Cardiac muscle cell (in vitro differentiated cells and primary cell): ENCODE measurements at regions not wholly inside any gene's neighbourhood (a gene's known extent, or its start where the extent isn't known, plus 50 kb on each side); places are given as distances from the start of the nearest gene placed in this dataset.

ENCODE experiments used
- DNase-seq, 2 donors: peaks; one replicate each; pipeline versions ENCODE4 v3.0.0 to v3.0.0-alpha.2; 2010 to 2017; ENCODE audit warnings: low read depth in 1 of 2, low spot score in 1 of 2
- H3K27ac ChIP-seq: fragments of 200-600 bp; sonication (generic); 2 replicates; pipeline ENCODE4 v1.5.1; 2016
- H3K27me3 ChIP-seq: fragments of 200-600 bp; sonication (generic); 2 replicates; pipeline ENCODE4 v1.6.0; 2016; ENCODE audit warnings: control low read depth
- H3K36me3 ChIP-seq: fragments of 200-600 bp; sonication (generic); 2 replicates; pipeline ENCODE4 v1.5.1; 2016; ENCODE audit warnings: control low read depth
- H3K4me1 ChIP-seq: fragments of 200-600 bp; sonication (generic); 2 replicates; pipeline ENCODE4 v1.8.1; 2017; ENCODE audit warnings: low read depth, mild to moderate bottlenecking, mixed run types
- H3K4me3 ChIP-seq: fragments of 200-600 bp; sonication (generic); 2 replicates; pipeline ENCODE4 v1.5.1; 2016; ENCODE audit warnings: mild to moderate bottlenecking
- H3K9me3 ChIP-seq: fragments of 200-600 bp; sonication (generic); 2 replicates; pipeline ENCODE4 v1.5.1; 2017; ENCODE audit warnings: low read depth, mild to moderate bottlenecking, control low read depth
- TF ChIP-seq, protein P1 (sequence below): IDR thresholded peaks from 2 replicates; pipeline ENCODE4 v1.5.1; 2012; ENCODE audit warnings: low read depth, mild to moderate bottlenecking, low read length

DNA sequence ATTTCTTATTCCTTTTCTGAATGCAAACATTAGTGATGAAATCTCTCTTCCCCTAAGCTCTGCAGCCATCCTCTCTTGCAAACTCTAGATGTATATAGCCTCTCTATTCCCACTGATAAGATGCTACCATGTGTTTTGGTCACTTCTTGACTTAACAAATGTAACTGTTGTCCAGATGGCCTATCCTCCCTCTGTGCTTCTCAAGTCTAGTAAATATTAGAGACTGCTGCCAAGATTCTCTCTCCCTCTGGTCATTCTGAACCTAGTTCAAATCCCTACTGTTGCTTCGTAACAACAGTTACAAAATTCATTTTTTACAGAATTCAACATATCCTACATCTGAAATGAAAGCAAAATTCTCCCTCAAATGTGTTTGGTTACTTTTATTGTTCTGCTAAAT, 156.6 kb downstream of the TXNL1 start:
- Histone ChIP-seq H3K27ac (no peak overlapping the region), H3K27me3 (no peaks in the 10 kb centered on the region), H3K4me3 (no peak overlapping the region), H3K4me1 (no peaks in the 10 kb centered on the region), H3K9me3 (no peaks in the 10 kb centered on the region), H3K36me3 (no peaks in the 10 kb centered on the region)
- TF ChIP-seq, protein P1, sequence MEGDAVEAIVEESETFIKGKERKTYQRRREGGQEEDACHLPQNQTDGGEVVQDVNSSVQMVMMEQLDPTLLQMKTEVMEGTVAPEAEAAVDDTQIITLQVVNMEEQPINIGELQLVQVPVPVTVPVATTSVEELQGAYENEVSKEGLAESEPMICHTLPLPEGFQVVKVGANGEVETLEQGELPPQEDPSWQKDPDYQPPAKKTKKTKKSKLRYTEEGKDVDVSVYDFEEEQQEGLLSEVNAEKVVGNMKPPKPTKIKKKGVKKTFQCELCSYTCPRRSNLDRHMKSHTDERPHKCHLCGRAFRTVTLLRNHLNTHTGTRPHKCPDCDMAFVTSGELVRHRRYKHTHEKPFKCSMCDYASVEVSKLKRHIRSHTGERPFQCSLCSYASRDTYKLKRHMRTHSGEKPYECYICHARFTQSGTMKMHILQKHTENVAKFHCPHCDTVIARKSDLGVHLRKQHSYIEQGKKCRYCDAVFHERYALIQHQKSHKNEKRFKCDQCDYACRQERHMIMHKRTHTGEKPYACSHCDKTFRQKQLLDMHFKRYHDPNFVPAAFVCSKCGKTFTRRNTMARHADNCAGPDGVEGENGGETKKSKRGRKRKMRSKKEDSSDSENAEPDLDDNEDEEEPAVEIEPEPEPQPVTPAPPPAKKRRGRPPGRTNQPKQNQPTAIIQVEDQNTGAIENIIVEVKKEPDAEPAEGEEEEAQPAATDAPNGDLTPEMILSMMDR = no peak
- DNase-seq = no peak

DNA sequence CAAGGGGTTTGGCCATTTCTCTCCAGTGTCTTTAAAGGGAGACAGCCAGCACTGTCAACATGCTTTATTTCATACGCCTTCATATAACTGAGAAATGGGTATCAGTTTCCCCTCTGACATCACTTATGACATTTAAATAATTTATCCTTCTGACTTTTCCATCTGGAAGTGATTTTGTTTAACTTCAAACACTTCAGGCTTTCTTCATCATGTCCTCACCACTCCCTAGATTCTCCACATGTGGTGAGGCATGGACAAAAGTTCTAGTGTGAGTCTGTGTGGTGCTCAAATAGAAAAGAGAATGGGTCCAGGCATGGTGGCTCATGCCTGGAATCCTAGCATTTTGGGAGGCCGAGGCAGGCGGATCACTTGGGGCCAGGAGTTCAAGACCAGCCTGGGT, 158.6 kb downstream of the TXNL1 start:
- no peaks in the 10 kb centered on the region for H3K27me3 ChIP-seq
- no peak overlapping the region for H3K4me3 ChIP-seq
- no peaks in the 10 kb centered on the region for H3K9me3 ChIP-seq
- TF ChIP-seq, protein P1 = no peak
- no peaks in the 10 kb centered on the region for H3K4me1 ChIP-seq
- no peak for DNase-seq
- H3K36me3 ChIP-seq = no peaks in the 10 kb centered on the region
- H3K27ac ChIP-seq = no peak overlapping the region

DNA sequence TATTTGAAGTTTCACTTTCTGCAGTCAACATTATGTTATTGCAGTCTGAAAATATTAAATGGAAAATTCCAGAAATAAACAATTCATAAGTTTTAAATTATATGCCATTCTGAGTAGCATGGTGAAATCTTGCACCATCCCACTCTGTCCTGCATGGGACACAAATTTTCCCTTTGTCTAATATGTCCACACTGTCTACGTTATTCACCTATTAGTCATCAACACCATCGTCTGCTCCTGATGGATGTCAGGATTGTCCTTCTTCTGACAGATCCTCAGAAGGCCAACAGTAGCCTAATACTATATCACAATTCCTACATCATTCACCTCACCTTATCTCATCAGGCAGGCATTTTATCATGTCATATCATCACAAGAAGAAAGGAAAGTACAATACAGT, 163.1 kb downstream of the TXNL1 start:
- H3K27me3 ChIP-seq = no peaks in the 10 kb centered on the region
- H3K4me3 ChIP-seq = no peak overlapping the region
- no peaks in the 10 kb centered on the region for H3K36me3 ChIP-seq
- no peak overlapping the region for H3K27ac ChIP-seq
- TF ChIP-seq, protein P1 = no peak
- no peaks in the 10 kb centered on the region for H3K9me3 ChIP-seq
- no peaks in the 10 kb centered on the region for H3K4me1 ChIP-seq
- no peak for DNase-seq

DNA sequence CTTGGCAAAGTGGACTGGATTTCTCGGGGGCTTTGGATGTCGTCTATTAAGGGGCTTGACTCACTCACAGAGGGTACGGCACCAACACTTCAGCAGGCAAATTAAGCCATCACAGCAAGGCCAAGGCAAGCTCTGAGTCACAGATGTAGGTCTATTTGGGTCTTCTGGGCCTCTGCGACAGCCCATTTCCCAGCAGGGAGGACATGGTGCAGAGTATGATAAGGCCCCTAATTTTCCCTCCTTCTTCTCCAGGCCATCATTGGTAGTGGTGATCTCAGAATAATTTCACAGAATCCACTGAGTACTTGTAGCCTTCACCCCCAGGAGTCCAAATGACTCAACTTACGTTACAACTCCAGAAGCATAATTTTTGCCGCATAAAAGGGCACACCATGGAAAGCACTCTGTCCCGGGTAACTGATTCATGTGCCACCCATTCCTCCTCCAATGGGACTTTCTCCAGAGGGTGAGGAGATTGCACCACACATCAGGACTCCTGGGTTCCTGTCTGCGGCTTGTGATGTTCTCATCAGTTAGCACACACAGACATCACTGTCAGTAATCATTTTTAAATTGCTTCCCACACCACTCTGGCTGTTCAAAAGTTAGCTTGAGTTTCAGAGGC, 164.9 kb downstream of the TXNL1 start:
- Histone ChIP-seq H3K27ac (no peak overlapping the region), H3K27me3 (no peaks in the 10 kb centered on the region), H3K9me3 (no peaks in the 10 kb centered on the region), H3K4me1 (no peaks in the 10 kb centered on the region), H3K36me3 (no peaks in the 10 kb centered on the region), H3K4me3 (no peak overlapping the region)
- TF ChIP-seq, protein P1 = no peak
- DNase-seq = no peak

- DNase-seq = no peak
- Histone ChIP-seq H3K4me3 (no peak overlapping the region), H3K4me1 (no peaks in the 10 kb centered on the region), H3K36me3 (no peaks in the 10 kb centered on the region), H3K27ac (no peak overlapping the region), H3K27me3 (no peaks in the 10 kb centered on the region), H3K9me3 (no peaks in the 10 kb centered on the region)
- TF ChIP-seq, protein P1 = no peak
Measured at GRCh38 chr18:56470406-56471351, 167.7 kb downstream of the TXNL1 start.
